DND-41 (cell line): ENCODE measurements at regions not wholly inside any gene's neighbourhood (a gene's known extent, or its start where the extent isn't known, plus 50 kb on each side); places are given as distances from the start of the nearest gene placed in this dataset.

ENCODE experiments used
- ATAC-seq: fragments of 200-7000 bp; cut with Tn5 transposase; 3 replicates; pipeline ENCODE4 v1.9.1; 2021; ENCODE audit warnings: low read depth; ENCODE audit not compliant: insufficient read depth
- DNase-seq: peaks from one replicate; pipeline ENCODE4 v3.0.0-alpha.2; 2020
- H2AFZ ChIP-seq: 2 replicates; pipeline ENCODE4 v1.6.0; 2012; ENCODE audit warnings: low read depth, low read length
- H3K27ac ChIP-seq: 2 replicates; pipeline ENCODE4 v1.5.1; 2012; ENCODE audit warnings: low read length, inconsistent platforms
- H3K27me3 ChIP-seq: fragments of 200-600 bp; sonication (generic); 2 replicates; pipeline ENCODE4 v1.6.0; 2012; ENCODE audit warnings: low read length, mild to moderate bottlenecking, inconsistent platforms; ENCODE audit not compliant: insufficient read depth, poor library complexity
- H3K36me3 ChIP-seq: 2 replicates; pipeline ENCODE4 v1.5.1; 2012; ENCODE audit warnings: low read length, inconsistent platforms; ENCODE audit not compliant: insufficient read depth
- H3K4me1 ChIP-seq: 2 replicates; pipeline ENCODE4 v1.5.1; 2012; ENCODE audit warnings: mild to moderate bottlenecking, low read length; ENCODE audit not compliant: insufficient read depth
- H3K4me2 ChIP-seq: 2 replicates; pipeline ENCODE4 v1.6.0; 2012; ENCODE audit warnings: mild to moderate bottlenecking, moderate library complexity, low read length, inconsistent platforms; ENCODE audit not compliant: insufficient read depth
- H3K4me3 ChIP-seq, 2 experiments: fragments of 200-600 bp in 1 of 2; shearing (Covaris generic) in 1 of 2; 2 replicates each; pipeline ENCODE4 v1.5.1; 2012 to 2016; ENCODE audit warnings: inconsistent platforms in 2 of 2, low read length in 2 of 2, mild to moderate bottlenecking in 2 of 2, low read depth in 1 of 2, moderate library complexity in 1 of 2
- H3K79me2 ChIP-seq: 2 replicates; pipeline ENCODE4 v1.6.0; 2012; ENCODE audit warnings: low read length, inconsistent platforms; ENCODE audit not compliant: insufficient read depth
- H3K9ac ChIP-seq: 2 replicates; pipeline ENCODE4 v1.6.0; 2012; ENCODE audit warnings: low read depth, mild to moderate bottlenecking, inconsistent platforms, low read length, moderate library complexity
- H3K9me3 ChIP-seq: 2 replicates; pipeline ENCODE4 v1.5.1; 2012; ENCODE audit warnings: low read length, moderate library complexity, mild to moderate bottlenecking, inconsistent platforms; ENCODE audit not compliant: insufficient read depth, severe bottlenecking
- H4K20me1 ChIP-seq: 2 replicates; pipeline ENCODE4 v1.6.0; 2012; ENCODE audit warnings: low read length; ENCODE audit not compliant: insufficient read depth
- EZH2 ChIP-seq: IDR thresholded peaks from 3 replicates; pipeline ENCODE4 v1.6.1; 2012; ENCODE audit warnings: borderline replicate concordance, low read depth, mild to moderate bottlenecking, moderate library complexity, low read length, inconsistent platforms; ENCODE audit not compliant: severe bottlenecking
- TF ChIP-seq, protein P1 (sequence below): IDR thresholded peaks from 2 replicates; pipeline ENCODE4 v1.5.1; 2012; ENCODE audit warnings: borderline replicate concordance, low read length, moderate library complexity, mild to moderate bottlenecking; ENCODE audit not compliant: poor library complexity, severe bottlenecking; ENCODE audit errors: extremely low read depth

DNA sequence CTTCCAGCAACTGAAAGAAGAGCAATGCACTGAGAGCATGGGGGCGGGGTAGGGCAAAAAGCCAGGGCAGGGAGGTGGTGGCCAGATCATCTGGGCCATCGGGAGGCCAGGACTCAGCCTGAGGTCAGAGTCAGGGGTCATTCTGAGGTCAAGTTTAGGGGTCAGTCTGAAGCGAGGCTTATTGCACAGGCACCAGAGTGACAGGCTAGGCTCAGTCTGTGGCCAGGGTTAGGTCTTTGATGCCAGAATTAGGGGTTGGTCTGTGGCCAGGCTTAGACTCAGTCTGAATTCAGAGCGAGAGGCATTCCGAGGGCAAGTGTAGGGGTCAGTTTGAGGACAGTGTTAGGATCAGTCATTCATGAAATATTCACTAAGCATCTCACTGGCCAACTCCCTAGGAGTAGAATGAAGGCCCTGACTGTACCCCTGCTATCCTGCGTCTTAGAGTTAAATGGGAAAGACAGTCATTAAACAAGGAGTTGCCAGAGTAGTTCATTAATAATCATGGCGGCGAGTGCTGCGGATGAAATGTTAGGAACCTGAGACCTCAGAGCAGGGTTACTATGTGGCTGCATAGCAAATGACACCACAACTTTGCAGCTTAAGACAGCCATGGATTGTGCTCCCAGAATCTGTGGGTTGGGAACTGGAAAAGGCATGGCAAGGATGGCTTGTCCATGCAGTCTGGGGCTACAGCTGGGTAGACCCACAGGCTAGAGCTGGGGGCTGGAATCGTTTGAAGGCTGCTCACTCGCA lies 198.7 kb downstream of the CYP26B1 start:
- no peak overlapping the region for H3K9ac ChIP-seq
- no peaks in the 10 kb centered on the region for H3K4me1 ChIP-seq
- H2AFZ ChIP-seq = no peak overlapping the region
- TF ChIP-seq, protein P1, sequence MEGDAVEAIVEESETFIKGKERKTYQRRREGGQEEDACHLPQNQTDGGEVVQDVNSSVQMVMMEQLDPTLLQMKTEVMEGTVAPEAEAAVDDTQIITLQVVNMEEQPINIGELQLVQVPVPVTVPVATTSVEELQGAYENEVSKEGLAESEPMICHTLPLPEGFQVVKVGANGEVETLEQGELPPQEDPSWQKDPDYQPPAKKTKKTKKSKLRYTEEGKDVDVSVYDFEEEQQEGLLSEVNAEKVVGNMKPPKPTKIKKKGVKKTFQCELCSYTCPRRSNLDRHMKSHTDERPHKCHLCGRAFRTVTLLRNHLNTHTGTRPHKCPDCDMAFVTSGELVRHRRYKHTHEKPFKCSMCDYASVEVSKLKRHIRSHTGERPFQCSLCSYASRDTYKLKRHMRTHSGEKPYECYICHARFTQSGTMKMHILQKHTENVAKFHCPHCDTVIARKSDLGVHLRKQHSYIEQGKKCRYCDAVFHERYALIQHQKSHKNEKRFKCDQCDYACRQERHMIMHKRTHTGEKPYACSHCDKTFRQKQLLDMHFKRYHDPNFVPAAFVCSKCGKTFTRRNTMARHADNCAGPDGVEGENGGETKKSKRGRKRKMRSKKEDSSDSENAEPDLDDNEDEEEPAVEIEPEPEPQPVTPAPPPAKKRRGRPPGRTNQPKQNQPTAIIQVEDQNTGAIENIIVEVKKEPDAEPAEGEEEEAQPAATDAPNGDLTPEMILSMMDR = no peak
- no peak for TF ChIP-seq EZH2
- H3K4me3 ChIP-seq = no peak overlapping the region
- no peaks in the 10 kb centered on the region for H3K79me2 ChIP-seq
- DNase-seq (no peak), ATAC-seq (no peak)
- H3K4me2 ChIP-seq = no peak overlapping the region
- H3K27me3 ChIP-seq = no peaks in the 10 kb centered on the region
- H3K27ac ChIP-seq = no peak overlapping the region
- H3K36me3 ChIP-seq = no peaks in the 10 kb centered on the region
- no peaks in the 10 kb centered on the region for H3K9me3 ChIP-seq
- H4K20me1 ChIP-seq = no peaks in the 10 kb centered on the region

DNA sequence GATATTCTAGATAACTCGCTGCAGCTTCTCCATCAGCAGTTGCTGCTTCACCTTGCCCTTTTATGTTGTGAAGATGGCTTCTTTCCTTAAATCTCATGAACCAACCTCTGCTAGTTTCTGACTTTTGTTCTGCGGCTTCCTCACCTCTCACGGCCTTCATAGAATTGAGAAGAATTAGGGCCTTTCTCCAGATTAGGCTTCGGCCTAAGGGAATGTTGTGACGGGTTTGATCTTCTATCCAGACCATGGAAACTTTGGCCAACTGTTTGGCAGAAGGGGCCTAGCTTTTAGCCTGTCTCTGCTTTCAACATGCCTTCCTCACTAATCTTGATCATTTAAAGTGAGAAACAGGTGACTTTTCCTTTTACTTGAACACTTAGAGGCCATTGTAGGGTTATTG lies 199.9 kb downstream of the CYP26B1 start:
- DNase-seq = no peak
- no peak overlapping the region for H3K4me2 ChIP-seq
- no peaks in the 10 kb centered on the region for H3K36me3 ChIP-seq
- no peaks in the 10 kb centered on the region for H3K9me3 ChIP-seq
- no peak overlapping the region for H3K9ac ChIP-seq
- TF ChIP-seq, protein P1 = no peak
- TF ChIP-seq EZH2 = no peak
- H4K20me1 ChIP-seq = no peaks in the 10 kb centered on the region
- H3K4me3 ChIP-seq = no peak overlapping the region
- no peaks in the 10 kb centered on the region for H3K4me1 ChIP-seq
- no peaks in the 10 kb centered on the region for H3K27me3 ChIP-seq
- H2AFZ ChIP-seq = no peak overlapping the region
- ATAC-seq = no peak
- no peaks in the 10 kb centered on the region for H3K79me2 ChIP-seq
- H3K27ac ChIP-seq = no peak overlapping the region

DNA sequence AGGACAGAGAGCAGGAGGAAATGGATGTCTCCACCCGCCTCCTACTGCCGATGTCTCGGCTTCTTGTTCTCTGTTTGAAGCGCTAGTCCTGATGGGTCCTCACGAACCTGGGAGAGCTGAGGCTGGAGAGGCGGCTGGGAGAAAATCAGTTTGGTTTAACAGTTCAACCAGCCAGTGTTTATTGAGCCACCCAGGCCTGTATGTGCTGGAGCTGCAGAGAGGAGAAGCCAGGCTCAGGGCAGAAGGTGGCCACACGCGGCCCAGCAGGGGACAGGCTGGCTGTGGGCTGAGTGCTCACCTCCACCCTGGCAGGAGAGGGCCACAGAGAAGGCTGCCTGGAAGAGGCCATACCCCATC lies 202.1 kb downstream of the CYP26B1 start:
- H3K79me2 ChIP-seq = no peaks in the 10 kb centered on the region
- H3K27me3 ChIP-seq = no peaks in the 10 kb centered on the region
- no peak overlapping the region for H3K9ac ChIP-seq
- H3K9me3 ChIP-seq = no peaks in the 10 kb centered on the region
- no peaks in the 10 kb centered on the region for H3K36me3 ChIP-seq
- DNase-seq (no peak), ATAC-seq (no peak)
- no peak overlapping the region for H3K27ac ChIP-seq
- no peaks in the 10 kb centered on the region for H4K20me1 ChIP-seq
- no peak overlapping the region for H3K4me2 ChIP-seq
- TF ChIP-seq, protein P1 = no peak
- TF ChIP-seq EZH2 = no peak
- H3K4me1 ChIP-seq = no peaks in the 10 kb centered on the region
- no peak overlapping the region for H3K4me3 ChIP-seq
- no peak overlapping the region for H2AFZ ChIP-seq
